H9 (cell line): ENCODE measurements at regions not wholly inside any gene's neighbourhood (a gene's known extent, or its start where the extent isn't known, plus 50 kb on each side); places are given as distances from the start of the nearest gene placed in this dataset.

ENCODE experiments used
- DNase-seq: peaks from one replicate; pipeline ENCODE4 v3.0.0-alpha.2; 2017
- H2AFZ ChIP-seq: one replicate; pipeline ENCODE4 v1.6.1; 2013; ENCODE audit warnings: mild to moderate bottlenecking, low read length, control low read depth, moderate library complexity
- H2AK5ac ChIP-seq: 2 replicates; pipeline ENCODE4 v1.6.1; 2013; ENCODE audit warnings: low read length, control low read depth, mixed read lengths; ENCODE audit not compliant: insufficient read length
- H2BK120ac ChIP-seq: one replicate; pipeline ENCODE4 v1.6.1; 2013; ENCODE audit warnings: low read depth, mild to moderate bottlenecking, low read length, control low read depth, inconsistent platforms; ENCODE audit not compliant: poor library complexity, severe bottlenecking
- H2BK12ac ChIP-seq: 2 replicates; pipeline ENCODE4 v1.6.1; 2013; ENCODE audit warnings: low read length, control low read depth, mixed read lengths, low read depth; ENCODE audit not compliant: insufficient read length
- H2BK15ac ChIP-seq: 2 replicates; pipeline ENCODE4 v1.6.1; 2013; ENCODE audit warnings: low read depth, low read length, control low read depth
- H2BK20ac ChIP-seq: one replicate; pipeline ENCODE4 v1.6.1; 2013; ENCODE audit warnings: low read depth, mild to moderate bottlenecking, low read length, control low read depth, inconsistent platforms; ENCODE audit not compliant: poor library complexity, severe bottlenecking
- H2BK5ac ChIP-seq: 2 replicates; pipeline ENCODE4 v1.6.1; 2013; ENCODE audit warnings: low read length, control low read depth, mixed read lengths; ENCODE audit not compliant: insufficient read length
- H3K14ac ChIP-seq: 2 replicates; pipeline ENCODE4 v1.6.1; 2013; ENCODE audit warnings: low read length, control low read depth; ENCODE audit not compliant: insufficient read depth
- H3K18ac ChIP-seq: 2 replicates; pipeline ENCODE4 v1.6.1; 2013; ENCODE audit warnings: low read depth, mild to moderate bottlenecking, mixed read lengths, low read length, control low read depth; ENCODE audit not compliant: insufficient read length
- H3K23ac ChIP-seq: 2 replicates; pipeline ENCODE4 v1.6.1; 2013; ENCODE audit warnings: low read length, control low read depth, mixed read lengths, low read depth; ENCODE audit not compliant: insufficient read length
- H3K23me2 ChIP-seq: 2 replicates; pipeline ENCODE4 v1.6.1; 2013; ENCODE audit warnings: low read depth, mild to moderate bottlenecking, mixed read lengths, low read length, control low read depth; ENCODE audit not compliant: insufficient read length, poor library complexity, severe bottlenecking
- H3K27ac ChIP-seq: 2 replicates; pipeline ENCODE4 v1.5.1; 2013; ENCODE audit warnings: low read length, control low read depth, mixed read lengths, low read depth; ENCODE audit not compliant: insufficient read length
- H3K27me3 ChIP-seq: 2 replicates; pipeline ENCODE4 v1.6.1; 2013; ENCODE audit warnings: low read length, control low read depth, inconsistent platforms; ENCODE audit not compliant: insufficient read depth
- H3K4ac ChIP-seq: 2 replicates; pipeline ENCODE4 v1.6.1; 2013; ENCODE audit warnings: low read depth, mild to moderate bottlenecking, control low read depth, inconsistent platforms, low read length, moderate library complexity
- H3K4me1 ChIP-seq: 2 replicates; pipeline ENCODE4 v1.6.1; 2013; ENCODE audit warnings: low read length, control low read depth, inconsistent platforms; ENCODE audit not compliant: insufficient read depth
- H3K4me2 ChIP-seq: 2 replicates; pipeline ENCODE4 v1.6.1; 2013; ENCODE audit warnings: low read length, control low read depth, mixed read lengths; ENCODE audit not compliant: insufficient read length, insufficient read depth
- H3K56ac ChIP-seq: 2 replicates; pipeline ENCODE4 v1.6.1; 2013; ENCODE audit warnings: low read depth, mild to moderate bottlenecking, mixed read lengths, low read length, control low read depth; ENCODE audit not compliant: insufficient read length
- H3K79me1 ChIP-seq: 2 replicates; pipeline ENCODE4 v1.6.1; 2013; ENCODE audit warnings: low read depth, mild to moderate bottlenecking, moderate library complexity, low read length, control low read depth, inconsistent platforms; ENCODE audit not compliant: insufficient read depth, poor library complexity, severe bottlenecking
- H3K79me2 ChIP-seq: 2 replicates; pipeline ENCODE4 v1.6.1; 2013; ENCODE audit warnings: low read length, control low read depth, inconsistent platforms; ENCODE audit not compliant: insufficient read depth
- H3K9ac ChIP-seq: 2 replicates; pipeline ENCODE4 v1.6.1; 2013; ENCODE audit warnings: low read length, control low read depth, mixed read lengths; ENCODE audit not compliant: insufficient read length; ENCODE audit errors: extremely low read depth
- H3K9me3 ChIP-seq: one replicate; pipeline ENCODE4 v1.6.1; 2013; ENCODE audit warnings: low read depth, low read length, inconsistent platforms; ENCODE audit not compliant: control insufficient read depth
- H3T11ph ChIP-seq: one replicate; pipeline ENCODE4 v1.6.1; 2013; ENCODE audit warnings: mild to moderate bottlenecking, low read length, control low read depth, inconsistent platforms
- H4K20me1 ChIP-seq: one replicate; pipeline ENCODE4 v1.6.1; 2013; ENCODE audit not compliant: control insufficient read depth, insufficient read length, insufficient read depth
- H4K5ac ChIP-seq: 2 replicates; pipeline ENCODE4 v1.6.1; 2013; ENCODE audit warnings: low read depth, mild to moderate bottlenecking, mixed read lengths, low read length, control low read depth; ENCODE audit not compliant: insufficient read length
- H4K8ac ChIP-seq: replicated peaks from 2 replicates; pipeline ENCODE4 v1.6.1; 2013; ENCODE audit warnings: low read length, control low read depth, mixed read lengths, low read depth; ENCODE audit not compliant: insufficient read length
- H4K91ac ChIP-seq: 2 replicates; pipeline ENCODE4 v1.6.1; 2013; ENCODE audit warnings: low read depth, mild to moderate bottlenecking, moderate library complexity, mixed read lengths, low read length, control low read depth; ENCODE audit not compliant: insufficient read length
- H3K27ac Mint-ChIP-seq, 3 experiments: 2 replicates in 2 of 3; 3 replicates in 1 of 3; pipeline ENCODE4 v1.8.0; 2020 to 2021; ENCODE audit warnings: mixed read lengths in 3 of 3, mild to moderate bottlenecking in 1 of 3, moderate library complexity in 1 of 3
- H3K27me3 Mint-ChIP-seq: 2 replicates; pipeline ENCODE4 v1.8.0; 2021; ENCODE audit warnings: low read depth, mild to moderate bottlenecking, moderate library complexity, mixed read lengths
- H3K36me3 Mint-ChIP-seq, 3 experiments: 2 replicates in 2 of 3; 3 replicates in 1 of 3; pipeline ENCODE4 v1.8.0; 2020 to 2021; ENCODE audit warnings: low read depth in 3 of 3, mixed read lengths in 3 of 3; ENCODE audit not compliant: insufficient read depth in 1 of 3
- H3K4me1 Mint-ChIP-seq, 2 experiments: 2 replicates each; pipeline ENCODE4 v1.8.0; 2020; ENCODE audit warnings: mixed read lengths in 2 of 2
- H3K4me3 Mint-ChIP-seq, 2 experiments: 2 replicates in 1 of 2; 3 replicates in 1 of 2; pipeline ENCODE4 v1.8.0; 2020 to 2021; ENCODE audit warnings: mild to moderate bottlenecking in 2 of 2, mixed read lengths in 2 of 2, moderate library complexity in 1 of 2
- H3K9me3 Mint-ChIP-seq, 2 experiments: 2 replicates in 1 of 2; 3 replicates in 1 of 2; pipeline ENCODE4 v1.8.0; 2020; ENCODE audit warnings: mild to moderate bottlenecking in 2 of 2, mixed read lengths in 2 of 2, moderate library complexity in 1 of 2
- WGBS: extraction: QIAGEN DNeasy Blood & Tissue Kit; methylation state at CpG from one replicate; pipeline ENCODE4 v1.1.7; 2013; ENCODE audit warnings: missing lambda C conversion rate, low lambda C conversion rate, mixed read lengths; ENCODE audit not compliant: insufficient read length; ENCODE audit errors: extremely low coverage; 5-methylcytosine and 5-hydroxymethylcytosine counted together
- TF ChIP-seq, protein P1 (sequence below): fragments of 200-600 bp; sonication (generic); conservative IDR thresholded peaks from 3 replicates; pipeline ENCODE4 v1.8.0; 2021; ENCODE audit warnings: antibody characterized with exemption, mild to moderate bottlenecking

GRCh38 chr20:30601974-30602373, 655.5 kb upstream of the DEFB115 start:
- Histone ChIP-seq H3T11ph (no peak overlapping the region), H3K4ac (no peak overlapping the region), H3K27ac (no peak overlapping the region), H3K9me3 (peaks cover 95% of the 10 kb centered on the region), H3K4me2 (no peak overlapping the region), H3K79me1 (no peaks in the 10 kb centered on the region), H2BK120ac (no peak overlapping the region), H3K27me3 (no peaks in the 10 kb centered on the region), H3K4me1 (no peaks in the 10 kb centered on the region), H4K5ac (no peak overlapping the region), H3K56ac (no peak overlapping the region), H4K91ac (no peak overlapping the region), H2BK15ac (no peak overlapping the region), H3K23ac (no peak overlapping the region), H3K9ac (no peak overlapping the region), H4K20me1 (no peaks in the 10 kb centered on the region), H2BK20ac (no peak overlapping the region), H3K18ac (no peak overlapping the region), H2AK5ac (no peak overlapping the region), H3K14ac (no peak overlapping the region), H3K79me2 (no peaks in the 10 kb centered on the region), H2BK12ac (no peak overlapping the region), H2BK5ac (no peak overlapping the region), H2AFZ (no peak overlapping the region), H3K23me2 (no peaks in the 10 kb centered on the region), H4K8ac (no peak overlapping the region)
- Mint-ChIP-seq H3K27me3 (peaks cover 3% of the 10 kb centered on the region), H3K36me3 (peaks cover 5 to 25% (median 15%) of the 10 kb centered on the region in 3 experiments; a peak in 6 of 7 replicates), H3K4me3 (no peak overlapping the region), H3K27ac (no peak overlapping the region), H3K4me1 (no peaks in the 10 kb centered on the region), H3K9me3 (peaks cover 75 to 82% of the 10 kb centered on the region in 2 experiments)
- no CpG with 5 or more reads among the region's 2 CpGs for WGBS
- no peak for DNase-seq
- TF ChIP-seq, protein P1, sequence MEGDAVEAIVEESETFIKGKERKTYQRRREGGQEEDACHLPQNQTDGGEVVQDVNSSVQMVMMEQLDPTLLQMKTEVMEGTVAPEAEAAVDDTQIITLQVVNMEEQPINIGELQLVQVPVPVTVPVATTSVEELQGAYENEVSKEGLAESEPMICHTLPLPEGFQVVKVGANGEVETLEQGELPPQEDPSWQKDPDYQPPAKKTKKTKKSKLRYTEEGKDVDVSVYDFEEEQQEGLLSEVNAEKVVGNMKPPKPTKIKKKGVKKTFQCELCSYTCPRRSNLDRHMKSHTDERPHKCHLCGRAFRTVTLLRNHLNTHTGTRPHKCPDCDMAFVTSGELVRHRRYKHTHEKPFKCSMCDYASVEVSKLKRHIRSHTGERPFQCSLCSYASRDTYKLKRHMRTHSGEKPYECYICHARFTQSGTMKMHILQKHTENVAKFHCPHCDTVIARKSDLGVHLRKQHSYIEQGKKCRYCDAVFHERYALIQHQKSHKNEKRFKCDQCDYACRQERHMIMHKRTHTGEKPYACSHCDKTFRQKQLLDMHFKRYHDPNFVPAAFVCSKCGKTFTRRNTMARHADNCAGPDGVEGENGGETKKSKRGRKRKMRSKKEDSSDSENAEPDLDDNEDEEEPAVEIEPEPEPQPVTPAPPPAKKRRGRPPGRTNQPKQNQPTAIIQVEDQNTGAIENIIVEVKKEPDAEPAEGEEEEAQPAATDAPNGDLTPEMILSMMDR, result no peak
